ENCODE measurements at regions not wholly inside any gene's neighbourhood (a gene's known extent, or its start where the extent isn't known, plus 50 kb on each side); places are given as distances from the start of the nearest gene placed in this dataset.
"Not testable (repeated sequence)": the region's sequence is repeated elsewhere in the genome, so short reads cannot be mapped to it uniquely, and the experiment has no call there.

GRCh38 chr1:182229451-182229850 is 162.1 kb downstream of the GLUL start:
- no peak for DNase-seq (ENCODE audit: low read depth in 2 of 2)

DNA sequence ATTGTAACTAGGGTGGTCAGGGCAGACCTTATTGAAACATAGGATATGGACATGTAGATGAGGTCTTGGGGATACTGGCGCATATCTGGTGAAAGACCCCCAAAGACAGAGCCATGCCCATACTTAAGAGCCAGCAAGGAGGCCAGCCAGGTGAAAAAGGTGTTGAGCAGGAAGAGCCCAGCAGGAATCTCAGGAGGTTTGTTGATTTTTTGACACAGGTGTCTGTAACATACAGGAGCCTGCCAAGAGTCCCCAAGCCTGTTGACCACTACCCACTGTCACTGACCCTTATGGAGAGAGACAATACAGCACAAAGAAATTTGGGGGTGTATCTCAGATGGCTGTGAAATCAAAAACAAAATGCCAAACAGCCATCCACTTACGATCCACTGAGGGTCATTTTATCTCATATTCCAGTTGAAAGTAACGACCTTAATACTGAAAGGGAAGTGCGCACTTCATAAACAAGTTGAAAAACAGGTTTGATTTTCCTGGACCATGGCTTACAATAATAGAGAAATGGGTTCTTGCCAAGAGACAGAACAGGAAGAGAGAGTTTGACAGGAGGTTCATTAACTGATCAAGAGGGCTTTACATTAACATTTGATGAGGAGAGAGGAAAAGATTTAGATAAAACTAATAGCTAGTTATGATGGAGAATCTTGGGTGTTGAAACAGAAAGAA is 163.6 kb downstream of the GLUL start:
- DNase-seq (ENCODE audit: low read depth in 2 of 2) = no peak

- DNase-seq (ENCODE audit: low read depth in 2 of 2) = no peak
Observed at GRCh38 chr1:182226618-182227017, 165.0 kb downstream of the GLUL start.

DNA sequence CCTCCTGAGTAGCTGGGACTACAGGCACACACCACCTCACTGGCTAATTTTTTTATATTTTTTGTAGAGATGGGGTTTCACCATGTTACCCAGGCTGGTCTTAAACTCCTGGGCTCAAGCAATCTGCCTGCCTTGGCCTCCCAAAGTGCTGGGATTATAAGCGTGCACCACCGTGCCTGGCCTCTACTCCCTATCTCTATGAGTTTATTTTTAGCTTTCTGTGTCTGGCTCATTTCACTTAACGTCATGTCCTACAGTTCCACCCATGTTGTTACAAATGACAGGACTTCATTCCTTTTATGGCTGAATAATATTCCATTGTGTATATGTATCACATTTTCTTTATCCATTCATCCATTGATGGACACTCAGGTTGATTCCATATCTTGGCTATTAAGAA is 164.2 kb upstream of the ZNF648 start:
- not testable (repeated sequence) for DNase-seq (ENCODE audit: low read depth in 2 of 2)

DNA sequence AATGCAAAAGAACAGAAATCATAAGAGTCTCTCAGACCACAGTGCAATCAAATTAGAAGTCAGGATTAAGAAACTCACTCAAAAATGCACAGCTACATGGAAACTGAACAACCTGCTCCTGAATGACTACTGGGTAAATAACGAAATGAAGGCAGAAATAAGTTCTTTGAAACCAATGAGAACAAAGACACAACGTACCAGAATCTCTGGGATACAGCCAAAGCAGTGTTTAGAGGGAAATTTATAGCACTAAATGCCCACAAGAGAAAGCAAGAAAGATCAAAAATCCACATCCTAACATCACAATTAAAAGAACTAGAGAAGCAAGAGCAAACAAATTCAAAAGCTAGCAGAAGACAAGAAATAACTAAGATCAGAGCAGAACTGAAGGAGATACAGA is 160.5 kb upstream of the ZNF648 start:
- not testable (repeated sequence) for DNase-seq (ENCODE audit: low read depth in 2 of 2)

- not testable (repeated sequence) for DNase-seq (ENCODE audit: low read depth in 2 of 2)
Observed at GRCh38 chr1:182221367-182221766, 159.9 kb upstream of the ZNF648 start.

- no peak for DNase-seq (ENCODE audit: low read depth in 2 of 2)
Observed at GRCh38 chr1:182217967-182218366, 156.5 kb upstream of the ZNF648 start.

DNA sequence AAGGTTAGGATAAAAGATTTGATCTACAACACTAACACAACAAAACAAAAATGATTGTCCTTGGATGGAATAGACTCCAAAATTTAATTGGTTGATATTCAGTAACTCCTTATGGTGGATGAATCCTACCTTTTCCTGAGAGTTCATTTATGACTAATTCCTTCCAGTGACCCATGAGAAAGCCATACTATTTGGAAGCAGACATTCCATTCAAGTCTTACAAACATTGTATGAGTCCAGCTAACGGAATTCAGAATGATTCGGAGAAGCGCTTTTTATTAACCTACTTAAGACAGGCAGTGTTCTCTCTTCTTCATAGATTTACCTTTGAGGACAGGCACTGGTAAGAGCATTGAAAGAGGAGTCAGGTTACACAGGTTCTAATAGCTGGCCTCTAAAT is 155.6 kb upstream of the ZNF648 start:
- DNase-seq (ENCODE audit: low read depth in 2 of 2) = no peak

DNA sequence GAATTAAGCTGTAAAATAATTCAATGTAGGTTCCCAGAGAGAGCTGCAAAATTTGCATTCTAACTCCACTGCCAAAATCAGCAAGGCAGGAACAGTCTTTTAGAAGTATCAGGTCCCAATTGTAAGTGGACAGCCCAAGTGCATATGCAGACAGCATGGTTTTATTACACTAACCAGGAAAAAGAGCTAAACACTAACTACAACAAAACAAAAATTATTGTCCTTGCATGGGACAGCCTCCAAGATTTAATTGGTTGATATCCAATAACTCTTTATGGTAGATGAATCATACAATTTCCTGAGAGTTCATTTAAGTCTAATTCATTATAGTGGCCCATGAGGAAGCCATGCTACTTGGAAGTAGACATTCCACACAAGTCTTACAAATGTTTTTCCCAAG is 154.3 kb upstream of the ZNF648 start:
- no peak for DNase-seq (ENCODE audit: low read depth in 2 of 2)

DNA sequence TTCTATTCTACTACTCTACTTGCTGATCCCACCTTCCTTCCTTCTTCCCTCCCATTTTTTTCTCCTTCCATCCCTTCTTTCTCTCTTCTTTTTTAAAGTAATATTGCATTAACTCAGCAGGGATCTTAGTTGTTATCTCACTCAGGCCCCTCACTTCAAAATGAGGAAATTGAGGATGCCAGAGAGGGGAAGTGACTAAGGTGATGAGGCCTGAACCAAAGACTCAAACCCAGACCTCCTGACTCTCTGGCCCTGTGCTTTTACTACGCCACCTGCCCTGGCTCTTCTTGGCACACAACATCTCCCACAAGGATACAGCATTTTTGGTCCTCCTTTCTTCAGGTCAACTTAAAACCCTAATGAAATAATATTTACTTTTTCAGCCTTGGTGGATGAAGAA is 151.7 kb upstream of the ZNF648 start:
- no peak for DNase-seq (ENCODE audit: low read depth in 2 of 2)

- no peak for DNase-seq (ENCODE audit: low read depth in 2 of 2)
Observed at GRCh38 chr1:182211386-182211785, 149.9 kb upstream of the ZNF648 start.

DNA sequence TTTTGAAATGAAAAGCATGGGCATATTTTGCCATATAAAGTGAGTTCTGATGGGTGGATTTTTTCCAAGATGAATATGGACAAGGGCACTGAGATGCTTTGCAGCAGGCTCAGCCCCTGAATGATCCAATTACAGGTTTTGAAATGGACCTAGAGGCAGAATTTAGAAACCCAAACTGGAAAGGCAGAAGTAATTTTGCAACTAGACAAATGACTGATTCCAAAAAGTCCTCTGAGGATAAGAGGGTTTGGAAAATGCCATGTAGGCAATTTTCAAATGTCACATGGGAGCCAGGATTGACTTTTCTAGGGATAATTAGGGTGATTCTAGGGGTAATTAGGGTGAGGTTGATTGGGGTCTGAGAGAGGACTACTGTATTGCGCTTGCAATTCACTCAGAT is 148.9 kb upstream of the ZNF648 start:
- DNase-seq (ENCODE audit: low read depth in 2 of 2) = no peak

DNA sequence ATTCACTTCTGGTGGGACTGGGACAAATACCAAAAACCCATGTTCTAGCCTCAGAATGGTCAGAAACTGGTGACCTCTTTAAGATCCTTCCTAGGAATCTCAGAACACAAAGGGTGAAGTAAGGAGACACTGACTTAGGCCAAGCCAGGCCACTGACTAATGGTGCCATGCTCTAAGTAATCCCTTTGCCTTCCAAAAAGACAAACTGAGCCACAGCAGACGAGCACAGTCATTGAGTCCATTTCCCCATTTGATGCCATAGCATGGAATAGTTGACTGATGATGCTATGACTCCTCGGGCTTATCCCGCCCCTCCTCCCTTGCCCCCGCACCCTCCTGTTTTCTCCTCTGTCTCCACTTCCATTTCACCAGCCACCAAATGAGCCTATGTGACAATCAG is 145.8 kb upstream of the ZNF648 start:
- no peak for DNase-seq (ENCODE audit: low read depth in 2 of 2)

- DNase-seq (ENCODE audit: low read depth in 2 of 2) = no peak
Observed at GRCh38 chr1:182206626-182207239, 145.2 kb upstream of the ZNF648 start.

- no peak for DNase-seq (ENCODE audit: low read depth in 2 of 2)
Observed at GRCh38 chr1:182205351-182206022, 144.0 kb upstream of the ZNF648 start.

GRCh38 chr1:182203191-182203875 is 141.8 kb upstream of the ZNF648 start:
- DNase-seq (ENCODE audit: low read depth in 2 of 2) = no peak

DNA sequence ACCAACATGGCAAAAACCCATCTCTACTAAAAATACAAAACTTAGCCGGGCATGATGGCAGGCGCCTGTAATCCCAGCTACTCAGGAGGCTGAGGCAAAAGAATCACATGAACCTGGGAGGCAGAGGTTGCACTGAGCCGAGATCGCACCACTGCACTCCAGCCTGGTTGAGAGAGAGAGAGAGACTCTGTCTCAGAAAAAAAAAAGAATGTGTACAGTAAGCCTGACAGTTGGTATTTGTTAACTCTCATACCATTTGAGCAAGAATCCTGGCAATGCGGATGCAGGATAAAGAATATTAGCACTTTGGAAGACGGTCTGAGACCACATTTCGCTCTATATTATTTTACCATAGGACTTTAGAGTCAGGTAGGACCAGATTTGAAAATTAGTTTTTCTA is 140.0 kb upstream of the ZNF648 start:
- not testable (repeated sequence) for DNase-seq (ENCODE audit: low read depth in 2 of 2)

DNA sequence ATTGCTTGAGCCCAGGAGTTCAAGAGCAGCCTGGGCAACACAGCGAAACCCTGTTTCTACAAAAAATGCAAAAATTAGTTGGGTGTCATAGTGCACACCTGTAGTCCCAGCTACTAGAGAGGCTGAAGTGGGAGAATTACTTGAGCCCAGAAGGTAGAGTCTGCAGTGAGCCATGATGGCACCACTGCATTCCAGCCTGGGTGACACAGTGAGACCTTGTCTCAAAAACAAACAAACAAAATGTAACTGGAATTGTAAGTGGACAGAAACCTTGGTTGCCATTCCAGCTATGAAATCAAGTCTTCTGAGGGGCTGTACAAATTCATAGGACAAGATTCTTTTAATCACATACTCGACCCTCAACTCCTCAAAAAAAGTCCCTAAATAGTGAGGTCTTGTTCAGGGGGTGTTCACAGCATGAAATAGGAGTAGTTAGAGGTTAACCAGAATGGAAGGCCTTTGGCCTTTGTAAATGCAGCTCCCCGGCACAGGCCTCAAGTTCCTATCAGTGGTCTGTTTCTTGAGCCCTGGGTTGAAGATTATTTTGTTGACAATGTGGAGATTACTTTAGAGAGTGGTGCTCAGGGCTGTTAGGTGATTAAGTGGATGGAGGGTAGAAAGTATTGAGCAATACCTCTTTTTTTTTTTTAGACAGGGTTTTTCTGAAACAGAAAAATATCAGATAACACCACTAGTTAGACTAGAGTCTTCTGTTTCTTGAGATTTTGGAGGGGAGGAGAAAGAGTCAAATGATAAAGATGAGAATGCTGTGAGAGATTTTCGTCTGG is 138.7 kb upstream of the ZNF648 start:
- no peak for DNase-seq (ENCODE audit: low read depth in 2 of 2)

GRCh38 chr1:182198006-182198605 is 136.6 kb upstream of the ZNF648 start:
- no peak for DNase-seq (ENCODE audit: low read depth in 2 of 2)

- no peak for DNase-seq (ENCODE audit: low read depth in 2 of 2)
Observed at GRCh38 chr1:182196897-182197870, 135.7 kb upstream of the ZNF648 start.
